GM19372 (cell line): ENCODE measurements at regions not wholly inside any gene's neighbourhood (a gene's known extent, or its start where the extent isn't known, plus 50 kb on each side); places are given as distances from the start of the nearest gene placed in this dataset.

Experiments used
- ATAC-seq: cut with Tn5 transposase; IDR thresholded peaks from one replicate; pipeline ENCODE4 v1.9.1; 2021; ENCODE audit warnings: mild to moderate bottlenecking, low read depth, moderate library complexity; ENCODE audit not compliant: unreplicated experiment

GRCh38 chr11:11081776-11082175, 223.9 kb upstream of the ZBED5 start:
- ATAC-seq = no peak

GRCh38 chr11:11081288-11081687, 223.4 kb upstream of the ZBED5 start:
- ATAC-seq = no peak

- ATAC-seq = no peak
Measured at GRCh38 chr11:11078344-11079086, 220.7 kb upstream of the ZBED5 start.

GRCh38 chr11:11077898-11078297, 220.0 kb upstream of the ZBED5 start:
- ATAC-seq = no peak

GRCh38 chr11:11076879-11077278, 219.0 kb upstream of the ZBED5 start:
- no peak for ATAC-seq

GRCh38 chr11:11076276-11076675, 218.4 kb upstream of the ZBED5 start:
- no peak for ATAC-seq

- no peak for ATAC-seq
Measured at GRCh38 chr11:11075515-11076171, 217.8 kb upstream of the ZBED5 start.

GRCh38 chr11:11074686-11075335, 217.0 kb upstream of the ZBED5 start:
- ATAC-seq = no peak

GRCh38 chr11:11073996-11074395, 216.1 kb upstream of the ZBED5 start:
- no peak for ATAC-seq

- no peak for ATAC-seq
Measured at GRCh38 chr11:11072067-11072466, 214.2 kb upstream of the ZBED5 start.

GRCh38 chr11:11071486-11071885, 213.6 kb upstream of the ZBED5 start:
- ATAC-seq = no peak

- ATAC-seq = no peak
Measured at GRCh38 chr11:11070976-11071375, 213.1 kb upstream of the ZBED5 start.

GRCh38 chr11:11069841-11070835, 212.3 kb upstream of the ZBED5 start:
- ATAC-seq = no peak

GRCh38 chr11:11068113-11068512, 210.3 kb upstream of the ZBED5 start:
- no peak for ATAC-seq

- ATAC-seq = no peak
Measured at GRCh38 chr11:11065396-11065795, 207.5 kb upstream of the ZBED5 start.

GRCh38 chr11:11057472-11057854, 199.6 kb upstream of the ZBED5 start:
- no peak for ATAC-seq

GRCh38 chr11:11056749-11057471, 199.1 kb upstream of the ZBED5 start:
- ATAC-seq = no peak

- ATAC-seq = no peak
Measured at GRCh38 chr11:11056316-11056715, 198.5 kb upstream of the ZBED5 start.

GRCh38 chr11:11047851-11048610, 190.2 kb upstream of the ZBED5 start:
- no peak for ATAC-seq
